Transverse colon (tissue), 3 donors: ENCODE measurements at regions not wholly inside any gene's neighbourhood (a gene's known extent, or its start where the extent isn't known, plus 50 kb on each side); places are given as distances from the start of the nearest gene placed in this dataset.

Experiments used
- CTCF ChIP-seq, 5 experiments: fragments of 200-600 bp in 3 of 5; fragments of 450-650 bp in 2 of 5; sonication (generic) in 3 of 5; IDR thresholded peaks; 1 replicate in 2 of 5; 2 replicates in 3 of 5; pipeline ENCODE4 v1.5.1; 2016 to 2017; ENCODE audit warnings: antibody characterized with exemption in 5 of 5, inconsistent platforms in 3 of 5, mild to moderate bottlenecking in 2 of 5, moderate library complexity in 1 of 5
- POLR2A ChIP-seq: fragments of 450-650 bp; IDR thresholded peaks from one replicate; pipeline ENCODE4 v1.6.1; 2016; ENCODE audit warnings: antibody characterized with exemption, mild to moderate bottlenecking, moderate library complexity

DNA sequence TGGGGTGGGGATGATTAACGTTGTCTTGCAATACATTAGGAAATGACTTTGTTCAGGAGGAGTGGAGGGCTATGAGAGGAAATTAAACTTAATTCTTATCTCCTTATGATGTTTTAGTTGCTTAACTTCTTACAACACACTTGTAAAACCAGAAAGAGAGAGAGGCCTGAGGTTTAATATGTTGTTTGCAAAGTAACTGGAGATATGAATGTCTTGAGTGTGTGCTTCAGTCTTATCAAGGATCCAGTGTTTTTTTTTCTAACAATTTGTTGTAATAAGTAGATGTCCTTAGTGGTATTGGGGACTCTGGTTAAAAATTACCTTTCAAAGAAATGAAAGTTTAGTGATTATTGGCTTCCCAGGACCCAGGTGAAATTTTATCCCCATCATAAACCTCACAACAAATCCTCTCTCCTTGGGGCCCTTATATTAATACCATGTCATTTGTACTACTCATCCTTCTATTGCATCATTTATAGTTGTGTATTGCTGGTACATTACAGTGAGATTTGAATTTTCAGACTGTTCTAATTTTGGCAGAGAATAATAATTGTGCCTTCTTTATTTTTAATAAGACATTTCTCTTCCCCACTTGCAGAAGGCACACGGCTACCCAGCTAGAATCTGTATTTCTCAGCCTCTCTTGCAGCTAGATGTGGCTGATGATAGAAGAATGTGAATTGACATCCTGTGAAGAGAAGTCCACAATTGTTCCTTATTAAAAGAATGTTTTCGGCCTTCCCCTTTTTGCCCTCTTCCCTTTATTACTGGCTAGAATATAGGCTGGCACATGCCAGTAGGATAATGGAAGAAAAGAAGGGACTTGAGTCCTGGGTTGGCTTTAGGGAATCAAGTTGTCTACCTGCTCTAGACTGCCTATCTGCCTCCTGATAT lies 91.9 kb upstream of the CXCR4 start:
- TF ChIP-seq CTCF (IDR thresholded peaks at IDR 0.05) (no peak), POLR2A (no peak)
